Natural killer cell treated with Interleukin-12 subunit alpha and Interleukin-12 subunit beta and Interleukin-15 and Interleukin-18, amount 100 ng/mL, for 72 hours (primary cell): ENCODE measurements at regions not wholly inside any gene's neighbourhood (a gene's known extent, or its start where the extent isn't known, plus 50 kb on each side); places are given as distances from the start of the nearest gene placed in this dataset.
"Not testable (repeated sequence)": the region's sequence is repeated elsewhere in the genome, so short reads cannot be mapped to it uniquely, and the experiment has no call there.

ENCODE experiments used
- ATAC-seq, 2 donors: fragments of 150-1000 bp; cut with Tn5 transposase in 1 of 2; sonication (Bioruptor Pico), chemical (Tn5 transposase) in 1 of 2; 2 replicates each; pipeline ENCODE4 v1.10.0; 2021
- DNase-seq: peaks from one replicate; pipeline ENCODE4 v3.0.0; 2022; ENCODE audit warnings: low spot score
- H3K27ac Mint-ChIP-seq, 2 donors: 1 replicate in 1 of 2; 2 replicates in 1 of 2; pipeline ENCODE4 v1.8.0; 2022; ENCODE audit warnings: mixed read lengths in 2 of 2, mild to moderate bottlenecking in 1 of 2, moderate library complexity in 1 of 2
- H3K27me3 Mint-ChIP-seq, 2 donors: 1 replicate in 1 of 2; 2 replicates in 1 of 2; pipeline ENCODE4 v1.8.0; 2022; ENCODE audit warnings: mixed read lengths in 2 of 2
- H3K36me3 Mint-ChIP-seq: one replicate; pipeline ENCODE4 v1.8.0; 2022; ENCODE audit warnings: mixed read lengths
- H3K4me1 Mint-ChIP-seq, 2 donors: 1 replicate in 1 of 2; 2 replicates in 1 of 2; pipeline ENCODE4 v1.8.0; 2022; ENCODE audit warnings: low read depth in 2 of 2, mixed read lengths in 2 of 2, mild to moderate bottlenecking in 1 of 2
- H3K4me3 Mint-ChIP-seq: one replicate; pipeline ENCODE4 v1.8.0; 2022; ENCODE audit warnings: mixed read lengths
- H3K9me3 Mint-ChIP-seq: 2 replicates; pipeline ENCODE4 v1.8.0; 2022; ENCODE audit warnings: mixed read lengths

- Mint-ChIP-seq H3K27me3 (no peaks in the 10 kb centered on the region), H3K27ac (no peak overlapping the region), H3K36me3 (no peaks in the 10 kb centered on the region), H3K9me3 (peaks cover 5% of the 10 kb centered on the region), H3K4me3 (no peak overlapping the region), H3K4me1 (no peaks in the 10 kb centered on the region)
- ATAC-seq = no peak
- DNase-seq = no peak
Observed at GRCh38 chr3:81245043-81245442, 516.4 kb downstream of the GBE1 start.

DNA sequence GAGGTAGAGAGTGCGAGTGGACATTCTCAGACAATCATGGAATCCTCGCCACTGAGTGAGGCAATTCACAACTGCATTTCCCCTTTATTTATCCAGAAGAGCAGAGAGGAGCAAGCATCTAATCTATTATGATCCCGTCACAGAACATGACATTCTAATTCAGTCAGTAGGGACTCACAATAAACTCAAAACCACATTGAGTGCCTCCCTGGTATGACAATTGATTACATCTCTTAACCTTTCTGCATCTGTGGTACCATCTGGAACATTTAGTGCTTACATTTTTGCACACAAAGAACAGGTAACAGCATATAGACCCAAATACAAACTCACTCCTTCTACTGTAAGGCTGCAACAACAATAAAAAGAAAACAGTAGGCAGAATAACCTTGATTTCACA is 517.2 kb downstream of the GBE1 start:
- DNase-seq (no peak), ATAC-seq (no peak)
- no peaks in the 10 kb centered on the region for H3K27me3 Mint-ChIP-seq
- H3K9me3 Mint-ChIP-seq = peaks cover 3% of the 10 kb centered on the region
- no peak overlapping the region for H3K27ac Mint-ChIP-seq
- no peak overlapping the region for H3K4me3 Mint-ChIP-seq
- H3K36me3 Mint-ChIP-seq = no peaks in the 10 kb centered on the region
- no peaks in the 10 kb centered on the region for H3K4me1 Mint-ChIP-seq

- H3K27me3 Mint-ChIP-seq = no peaks in the 10 kb centered on the region
- H3K9me3 Mint-ChIP-seq = no peaks in the 10 kb centered on the region
- no peaks in the 10 kb centered on the region for H3K4me1 Mint-ChIP-seq
- no peak for DNase-seq
- no peak for ATAC-seq
- no peak overlapping the region for H3K27ac Mint-ChIP-seq
- no peak overlapping the region for H3K4me3 Mint-ChIP-seq
- H3K36me3 Mint-ChIP-seq = no peaks in the 10 kb centered on the region
Observed at GRCh38 chr3:81242871-81243270, 518.6 kb downstream of the GBE1 start.

- ATAC-seq (no peak), DNase-seq (no peak)
- Mint-ChIP-seq H3K36me3 (no peaks in the 10 kb centered on the region), H3K4me1 (no peaks in the 10 kb centered on the region), H3K9me3 (peaks cover 8% of the 10 kb centered on the region), H3K4me3 (no peak overlapping the region), H3K27me3 (no peaks in the 10 kb centered on the region), H3K27ac (no peak overlapping the region)
Observed at GRCh38 chr3:81237181-81237580, 524.3 kb downstream of the GBE1 start.

- Mint-ChIP-seq H3K4me3 (no peak overlapping the region), H3K27me3 (no peaks in the 10 kb centered on the region), H3K36me3 (peaks cover 6% of the 10 kb centered on the region), H3K9me3 (peaks cover 8% of the 10 kb centered on the region), H3K4me1 (no peaks in the 10 kb centered on the region), H3K27ac (no peak overlapping the region)
- no peak for DNase-seq
- no peak for ATAC-seq
Observed at GRCh38 chr3:81218023-81218422, 543.4 kb downstream of the GBE1 start.

GRCh38 chr3:81217101-81217500 is 544.3 kb downstream of the GBE1 start:
- ATAC-seq (no peak), DNase-seq (no peak)
- Mint-ChIP-seq H3K9me3 (peaks cover 7% of the 10 kb centered on the region), H3K4me3 (no peak overlapping the region), H3K27ac (no peak overlapping the region), H3K36me3 (peaks cover 6% of the 10 kb centered on the region), H3K4me1 (no peaks in the 10 kb centered on the region), H3K27me3 (no peaks in the 10 kb centered on the region)

- Mint-ChIP-seq H3K27ac (no peak overlapping the region), H3K36me3 (peaks cover 6% of the 10 kb centered on the region), H3K27me3 (no peaks in the 10 kb centered on the region), H3K9me3 (peaks cover 7% of the 10 kb centered on the region), H3K4me1 (no peaks in the 10 kb centered on the region), H3K4me3 (no peak overlapping the region)
- ATAC-seq (no peak), DNase-seq (no peak)
Observed at GRCh38 chr3:81216192-81216591, 545.3 kb downstream of the GBE1 start.

- Mint-ChIP-seq H3K36me3 (peaks cover 6% of the 10 kb centered on the region), H3K9me3 (peaks cover 4% of the 10 kb centered on the region), H3K27me3 (no peaks in the 10 kb centered on the region), H3K27ac (no peak overlapping the region), H3K4me1 (no peaks in the 10 kb centered on the region), H3K4me3 (no peak overlapping the region)
- no peak for DNase-seq
- ATAC-seq = no peak
Observed at GRCh38 chr3:81214631-81215030, 546.8 kb downstream of the GBE1 start.

- DNase-seq (no peak), ATAC-seq (no peak)
- H3K4me1 Mint-ChIP-seq = no peaks in the 10 kb centered on the region
- H3K9me3 Mint-ChIP-seq = peaks cover 8% of the 10 kb centered on the region
- no peaks in the 10 kb centered on the region for H3K27me3 Mint-ChIP-seq
- no peak overlapping the region for H3K27ac Mint-ChIP-seq
- H3K36me3 Mint-ChIP-seq = no peaks in the 10 kb centered on the region
- no peak overlapping the region for H3K4me3 Mint-ChIP-seq
Observed at GRCh38 chr3:81199587-81199986, 561.9 kb downstream of the GBE1 start.

DNA sequence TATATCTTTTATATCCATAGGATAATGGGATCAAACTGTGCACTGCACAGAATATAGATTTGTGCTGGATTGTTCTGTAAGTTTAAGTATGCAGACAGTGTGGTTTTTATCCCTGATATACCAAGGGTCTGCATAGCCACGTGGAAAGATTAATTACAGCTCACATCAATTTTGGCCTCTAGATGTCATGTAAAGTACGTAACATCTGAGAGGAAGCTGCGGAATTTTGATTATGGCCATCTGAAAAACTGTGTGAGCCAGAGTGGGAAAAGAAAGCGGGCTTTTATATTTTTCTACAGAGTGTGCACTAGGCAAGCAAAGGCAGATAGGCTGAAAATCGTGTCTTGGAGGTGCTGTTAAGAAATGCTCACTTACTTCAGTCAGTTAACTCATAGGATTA is 562.7 kb downstream of the GBE1 start:
- DNase-seq = no peak
- no peak for ATAC-seq
- Mint-ChIP-seq H3K36me3 (no peaks in the 10 kb centered on the region), H3K27ac (no peak overlapping the region), H3K27me3 (no peaks in the 10 kb centered on the region), H3K4me1 (no peaks in the 10 kb centered on the region), H3K9me3 (peaks cover 8% of the 10 kb centered on the region), H3K4me3 (no peak overlapping the region)

- Mint-ChIP-seq H3K27ac (no peak overlapping the region), H3K27me3 (no peaks in the 10 kb centered on the region), H3K9me3 (peaks cover 8% of the 10 kb centered on the region), H3K4me3 (no peak overlapping the region), H3K36me3 (no peaks in the 10 kb centered on the region), H3K4me1 (no peaks in the 10 kb centered on the region)
- ATAC-seq = no peak
- DNase-seq = no peak
Observed at GRCh38 chr3:81198216-81198615, 563.2 kb downstream of the GBE1 start.

DNA sequence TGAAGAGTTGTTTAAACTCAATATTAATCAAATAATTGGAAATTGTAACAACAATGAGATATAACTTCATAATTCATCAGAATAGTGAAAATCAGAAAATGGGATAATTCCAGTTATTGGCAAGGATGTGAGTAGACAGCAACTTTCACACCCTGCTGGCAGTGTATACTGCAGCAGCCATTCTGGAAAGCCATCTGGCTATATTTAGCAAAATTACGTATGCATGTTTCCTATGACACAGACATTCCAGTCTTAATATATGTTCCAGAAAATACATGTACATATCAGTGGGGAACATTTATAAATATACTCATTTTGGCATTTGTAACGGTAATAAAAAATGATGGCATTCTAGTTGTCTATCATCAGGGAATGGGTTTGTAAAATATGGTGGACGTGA is 564.1 kb downstream of the GBE1 start:
- DNase-seq (no peak), ATAC-seq (no peak)
- no peak overlapping the region for H3K4me3 Mint-ChIP-seq
- H3K9me3 Mint-ChIP-seq = peaks cover 5% of the 10 kb centered on the region
- no peaks in the 10 kb centered on the region for H3K36me3 Mint-ChIP-seq
- H3K4me1 Mint-ChIP-seq = no peaks in the 10 kb centered on the region
- no peak overlapping the region for H3K27ac Mint-ChIP-seq
- no peaks in the 10 kb centered on the region for H3K27me3 Mint-ChIP-seq

DNA sequence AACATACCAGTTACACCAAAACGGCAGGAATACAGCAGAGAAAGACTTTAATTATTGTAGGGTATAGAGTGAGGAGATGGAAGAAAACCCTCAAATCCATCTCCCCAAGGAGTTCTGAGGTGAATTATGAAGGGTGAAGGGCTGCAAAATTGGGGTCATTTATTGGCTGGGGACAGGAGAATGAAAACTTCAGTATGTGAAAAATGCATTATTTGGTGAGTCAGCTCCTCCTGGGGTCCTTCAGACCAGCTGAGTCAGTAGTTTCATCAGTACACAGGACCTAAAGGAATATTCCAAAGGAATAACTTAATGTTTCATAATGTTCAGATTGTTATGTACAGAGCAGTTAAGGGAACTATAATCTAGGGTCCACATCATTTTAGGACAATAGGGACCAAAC is 566.0 kb downstream of the GBE1 start:
- H3K9me3 Mint-ChIP-seq = peaks cover 3% of the 10 kb centered on the region
- DNase-seq (no peak), ATAC-seq (no peak)
- no peaks in the 10 kb centered on the region for H3K27me3 Mint-ChIP-seq
- no peak overlapping the region for H3K4me3 Mint-ChIP-seq
- no peaks in the 10 kb centered on the region for H3K4me1 Mint-ChIP-seq
- H3K36me3 Mint-ChIP-seq = no peaks in the 10 kb centered on the region
- H3K27ac Mint-ChIP-seq = no peak overlapping the region

DNA sequence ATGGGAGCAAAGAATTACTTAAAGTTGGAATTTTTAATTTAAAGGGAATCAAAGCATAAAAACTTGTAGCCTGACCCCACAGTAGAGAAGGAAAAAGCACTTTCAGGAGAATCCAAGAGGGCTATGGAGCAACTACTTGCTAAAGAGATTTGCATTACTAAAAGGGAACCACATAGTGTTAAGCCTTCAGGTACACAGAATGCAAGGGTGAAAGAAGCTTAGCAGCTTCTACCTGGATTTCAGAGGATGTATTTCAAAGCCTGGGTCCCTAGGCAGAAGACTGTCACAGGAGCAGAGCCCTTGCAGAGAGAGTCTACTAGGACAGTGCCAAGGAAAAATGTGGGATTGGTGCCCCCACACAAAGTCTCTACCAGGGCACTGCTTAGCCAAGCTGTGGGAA is 575.0 kb downstream of the GBE1 start:
- H3K9me3 Mint-ChIP-seq = peaks cover 23% of the 10 kb centered on the region
- H3K4me1 Mint-ChIP-seq = no peaks in the 10 kb centered on the region
- H3K4me3 Mint-ChIP-seq = no peak overlapping the region
- no peaks in the 10 kb centered on the region for H3K27me3 Mint-ChIP-seq
- ATAC-seq = no peak
- no peak for DNase-seq
- H3K27ac Mint-ChIP-seq = no peak overlapping the region
- H3K36me3 Mint-ChIP-seq = peaks cover 6% of the 10 kb centered on the region

GRCh38 chr3:81182086-81182875 is 579.2 kb downstream of the GBE1 start:
- not testable (repeated sequence) for H3K4me1 Mint-ChIP-seq, H3K9me3 Mint-ChIP-seq, H3K36me3 Mint-ChIP-seq, H3K4me3 Mint-ChIP-seq, DNase-seq, H3K27me3 Mint-ChIP-seq, H3K27ac Mint-ChIP-seq, ATAC-seq
